ENCODE measurements at regions not wholly inside any gene's neighbourhood (a gene's known extent, or its start where the extent isn't known, plus 50 kb on each side); places are given as distances from the start of the nearest gene placed in this dataset.

DNA sequence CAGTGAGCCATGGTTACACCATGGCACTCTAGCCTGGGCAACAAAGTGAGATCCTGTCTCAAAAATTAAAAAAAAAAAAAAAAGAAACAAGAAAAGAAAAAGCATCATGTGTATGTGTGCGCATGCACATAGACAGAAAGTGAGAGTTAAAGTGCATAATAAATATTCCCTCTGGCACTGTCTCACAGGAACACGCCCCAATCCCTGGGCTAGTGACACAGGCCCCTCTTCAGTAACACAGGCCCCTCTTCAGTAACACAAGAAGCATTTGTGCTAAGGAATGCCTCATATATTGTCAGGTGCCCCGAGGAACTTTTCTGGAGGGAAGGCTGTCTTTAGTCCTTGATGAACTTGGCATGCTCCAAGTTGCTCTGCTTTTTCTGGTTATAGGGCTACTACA, 57.5 kb downstream of the RPL27A start:
- no peaks in the 10 kb centered on the region for H3K9me3 ChIP-seq (ENCODE audit: severe bottlenecking)
- H3K4me1 ChIP-seq (ENCODE audit: insufficient read depth, poor library complexity, severe bottlenecking) = peaks cover 9% of the 10 kb centered on the region
- H3K36me3 ChIP-seq (ENCODE audit: low read depth) = peaks cover 12% of the 10 kb centered on the region
- ATAC-seq (ENCODE audit: low read depth) = no peak
- H3K27ac ChIP-seq (ENCODE audit: poor library complexity, severe bottlenecking) = no peak overlapping the region
- DNase-seq (ENCODE audit: low spot score) = no peak
- no peak for TF ChIP-seq CTCF (IDR thresholded peaks at IDR 0.05; ENCODE audit: poor library complexity, severe bottlenecking)
- no peaks in the 10 kb centered on the region for H3K27me3 ChIP-seq (ENCODE audit: insufficient read depth, poor library complexity, severe bottlenecking)
- no peak overlapping the region for H3K4me3 ChIP-seq (ENCODE audit: severe bottlenecking)

GRCh38 chr11:8744423-8744822, 61.8 kb downstream of the RPL27A start:
- ATAC-seq (ENCODE audit: low read depth) (peak; percentile 99), DNase-seq (ENCODE audit: low spot score) (no peak)
- Histone ChIP-seq H3K9me3 (ENCODE audit: severe bottlenecking) (no peaks in the 10 kb centered on the region), H3K27ac (ENCODE audit: poor library complexity, severe bottlenecking) (peak overlapping the region; percentile 56), H3K4me3 (ENCODE audit: severe bottlenecking) (no peak overlapping the region), H3K4me1 (ENCODE audit: insufficient read depth, poor library complexity, severe bottlenecking) (peaks cover 13% of the 10 kb centered on the region), H3K27me3 (ENCODE audit: insufficient read depth, poor library complexity, severe bottlenecking) (no peaks in the 10 kb centered on the region), H3K36me3 (ENCODE audit: low read depth) (peaks cover 18% of the 10 kb centered on the region)
- no peak for TF ChIP-seq CTCF (IDR thresholded peaks at IDR 0.05; ENCODE audit: poor library complexity, severe bottlenecking)

- peaks cover 22% of the 10 kb centered on the region; the same call in 1 of the 2 replicates for H3K36me3 ChIP-seq (ENCODE audit: low read depth)
- H3K4me1 ChIP-seq (ENCODE audit: insufficient read depth, poor library complexity, severe bottlenecking) = peaks cover 13% of the 10 kb centered on the region
- H3K9me3 ChIP-seq (ENCODE audit: severe bottlenecking) = no peaks in the 10 kb centered on the region
- DNase-seq (ENCODE audit: low spot score) (no peak), ATAC-seq (ENCODE audit: low read depth) (no peak)
- TF ChIP-seq CTCF (IDR thresholded peaks at IDR 0.05; ENCODE audit: poor library complexity, severe bottlenecking) = no peak
- peak overlapping the region; percentile 56 for H3K27ac ChIP-seq (ENCODE audit: poor library complexity, severe bottlenecking)
- no peak overlapping the region for H3K4me3 ChIP-seq (ENCODE audit: severe bottlenecking)
- no peaks in the 10 kb centered on the region for H3K27me3 ChIP-seq (ENCODE audit: insufficient read depth, poor library complexity, severe bottlenecking)
These were observed 63.0 kb downstream of the RPL27A start for GRCh38 chr11:8745431-8746253.

- no peak for TF ChIP-seq CTCF (IDR thresholded peaks at IDR 0.05; ENCODE audit: poor library complexity, severe bottlenecking)
These were observed 63.9 kb downstream of the RPL27A start for GRCh38 chr11:8746331-8746974.

More at GRCh38 chr11:8746331-8746974, 63.9 kb downstream of the RPL27A start:
- DNase-seq (ENCODE audit: low spot score) = no peak
- Histone ChIP-seq H3K9me3 (ENCODE audit: severe bottlenecking) (no peaks in the 10 kb centered on the region), H3K27ac (ENCODE audit: poor library complexity, severe bottlenecking) (no peak overlapping the region), H3K4me1 (ENCODE audit: insufficient read depth, poor library complexity, severe bottlenecking) (peaks cover 13% of the 10 kb centered on the region), H3K4me3 (ENCODE audit: severe bottlenecking) (no peak overlapping the region), H3K27me3 (ENCODE audit: insufficient read depth, poor library complexity, severe bottlenecking) (no peaks in the 10 kb centered on the region), H3K36me3 (ENCODE audit: low read depth) (peaks cover 22% of the 10 kb centered on the region; the same call in 1 of the 2 replicates)
- no peak for ATAC-seq (ENCODE audit: low read depth)

All from RWPE2 (cell line).